Neural cell (in vitro differentiated cells): ENCODE measurements at regions not wholly inside any gene's neighbourhood (a gene's known extent, or its start where the extent isn't known, plus 50 kb on each side); places are given as distances from the start of the nearest gene placed in this dataset.

Experiments
- H2AFZ ChIP-seq: fragments of 200-600, 300-800 bp; sonication (generic), shearing (Covaris generic); 2 replicates; pipeline ENCODE4 v1.6.0; 2014; ENCODE audit warnings: low read depth, mild to moderate bottlenecking, antibody characterized with exemption, low read length, moderate library complexity
- H3F3A ChIP-seq: fragments of 200-600 bp; shearing (Covaris generic); 2 replicates; pipeline ENCODE4 v1.6.1; 2016; ENCODE audit warnings: mild to moderate bottlenecking, moderate library complexity, mixed read lengths, antibody characterized with exemption, low read length; ENCODE audit not compliant: insufficient read depth, poor library complexity, severe bottlenecking
- H3K27ac ChIP-seq: fragments of 200-600, 300-800 bp; sonication (generic), shearing (Covaris generic); 2 replicates; pipeline ENCODE4 v1.5.1; 2014; ENCODE audit warnings: mild to moderate bottlenecking, low read length, moderate library complexity
- H3K27me3 ChIP-seq: fragments of 300-800, 200-600 bp; sonication (generic), shearing (Covaris generic); 2 replicates; pipeline ENCODE4 v1.6.0; 2014; ENCODE audit warnings: mild to moderate bottlenecking, low read depth, low read length, moderate library complexity; ENCODE audit not compliant: insufficient read depth
- H3K36me3 ChIP-seq: fragments of 300-800, 200-600 bp; sonication (generic), shearing (Covaris generic); 2 replicates; pipeline ENCODE4 v1.5.1; 2014; ENCODE audit warnings: mild to moderate bottlenecking, antibody characterized with exemption, low read length, moderate library complexity; ENCODE audit not compliant: insufficient read depth
- H3K4me2 ChIP-seq: fragments of 300-800, 200-600 bp; sonication (generic), shearing (Covaris generic); 2 replicates; pipeline ENCODE4 v1.6.0; 2014; ENCODE audit warnings: mild to moderate bottlenecking, low read length
- H3K4me3 ChIP-seq: fragments of 300-800, 200-600 bp; sonication (generic), shearing (Covaris generic); 2 replicates; pipeline ENCODE4 v1.5.1; 2014; ENCODE audit warnings: mild to moderate bottlenecking, low read length, moderate library complexity
- H3K79me2 ChIP-seq: fragments of 200-600 bp; shearing (Covaris generic); replicated peaks from 2 replicates; pipeline ENCODE4 v1.6.0; 2014; ENCODE audit warnings: mild to moderate bottlenecking, low read length, moderate library complexity; ENCODE audit not compliant: insufficient read depth
- H3K9ac ChIP-seq: fragments of 300-800, 200-600 bp; sonication (generic), shearing (Covaris generic); 2 replicates; pipeline ENCODE4 v1.6.1; 2016; ENCODE audit warnings: mild to moderate bottlenecking, low read length, mixed read lengths
- H3K9me2 ChIP-seq: fragments of 200-600 bp; shearing (Covaris generic); 2 replicates; pipeline ENCODE4 v1.6.1; 2016; ENCODE audit warnings: mild to moderate bottlenecking, low read length, mixed read lengths; ENCODE audit not compliant: insufficient read depth
- H3K9me3 ChIP-seq: fragments of 200-600, 300-800 bp; sonication (generic), shearing (Covaris generic); 2 replicates; pipeline ENCODE4 v1.6.1; 2016; ENCODE audit warnings: mild to moderate bottlenecking, mixed run types, low read length, moderate library complexity, mixed read lengths
- H4K20me1 ChIP-seq: fragments of 200-600 bp; shearing (Covaris generic); 2 replicates; pipeline ENCODE4 v1.6.1; 2016; ENCODE audit warnings: mild to moderate bottlenecking, mixed run types; ENCODE audit not compliant: insufficient read depth
- EP300 ChIP-seq: fragments of 450-650 bp; conservative IDR thresholded peaks from 2 replicates; pipeline ENCODE4 v1.6.1; 2014; ENCODE audit warnings: antibody characterized with exemption, mild to moderate bottlenecking, moderate library complexity; ENCODE audit not compliant: poor library complexity, severe bottlenecking
- EZH2 ChIP-seq: fragments of 200-600, 300-800 bp; shearing (Covaris generic), sonication (generic); IDR thresholded peaks from 2 replicates; pipeline ENCODE4 v1.6.1; 2014; ENCODE audit warnings: antibody characterized with exemption, low read length, borderline replicate concordance, mild to moderate bottlenecking; ENCODE audit not compliant: insufficient read depth, poor library complexity, severe bottlenecking
- MXI1 ChIP-seq: fragments of 450-650 bp; conservative IDR thresholded peaks from 2 replicates; pipeline ENCODE4 v1.6.1; 2014; ENCODE audit warnings: antibody characterized with exemption, mild to moderate bottlenecking; ENCODE audit not compliant: poor library complexity, severe bottlenecking
- POLR2AphosphoS5 ChIP-seq: IDR thresholded peaks from 2 replicates; pipeline ENCODE4 v1.6.1; 2012
- RAD21 ChIP-seq: fragments of 450-650 bp; conservative IDR thresholded peaks from 2 replicates; pipeline ENCODE4 v1.6.1; 2014; ENCODE audit warnings: antibody characterized with exemption, mild to moderate bottlenecking, moderate library complexity
- SMC3 ChIP-seq: fragments of 450-650 bp; conservative IDR thresholded peaks from 2 replicates; pipeline ENCODE4 v1.6.1; 2014; ENCODE audit warnings: antibody characterized with exemption, mild to moderate bottlenecking, moderate library complexity; ENCODE audit not compliant: poor library complexity
- TAF1 ChIP-seq: IDR thresholded peaks from 2 replicates; pipeline ENCODE4 v1.6.1; 2012; ENCODE audit warnings: low read depth
- TF ChIP-seq, protein P1 (sequence below): IDR thresholded peaks from 2 replicates; pipeline ENCODE4 v1.6.1; 2012; ENCODE audit warnings: borderline replicate concordance
- TF ChIP-seq, protein P2 (sequence below): fragments of 450-650 bp; IDR thresholded peaks from 2 replicates; pipeline ENCODE4 v1.5.1; 2014; ENCODE audit warnings: antibody characterized with exemption, mild to moderate bottlenecking, moderate library complexity; ENCODE audit not compliant: poor library complexity, severe bottlenecking

DNA sequence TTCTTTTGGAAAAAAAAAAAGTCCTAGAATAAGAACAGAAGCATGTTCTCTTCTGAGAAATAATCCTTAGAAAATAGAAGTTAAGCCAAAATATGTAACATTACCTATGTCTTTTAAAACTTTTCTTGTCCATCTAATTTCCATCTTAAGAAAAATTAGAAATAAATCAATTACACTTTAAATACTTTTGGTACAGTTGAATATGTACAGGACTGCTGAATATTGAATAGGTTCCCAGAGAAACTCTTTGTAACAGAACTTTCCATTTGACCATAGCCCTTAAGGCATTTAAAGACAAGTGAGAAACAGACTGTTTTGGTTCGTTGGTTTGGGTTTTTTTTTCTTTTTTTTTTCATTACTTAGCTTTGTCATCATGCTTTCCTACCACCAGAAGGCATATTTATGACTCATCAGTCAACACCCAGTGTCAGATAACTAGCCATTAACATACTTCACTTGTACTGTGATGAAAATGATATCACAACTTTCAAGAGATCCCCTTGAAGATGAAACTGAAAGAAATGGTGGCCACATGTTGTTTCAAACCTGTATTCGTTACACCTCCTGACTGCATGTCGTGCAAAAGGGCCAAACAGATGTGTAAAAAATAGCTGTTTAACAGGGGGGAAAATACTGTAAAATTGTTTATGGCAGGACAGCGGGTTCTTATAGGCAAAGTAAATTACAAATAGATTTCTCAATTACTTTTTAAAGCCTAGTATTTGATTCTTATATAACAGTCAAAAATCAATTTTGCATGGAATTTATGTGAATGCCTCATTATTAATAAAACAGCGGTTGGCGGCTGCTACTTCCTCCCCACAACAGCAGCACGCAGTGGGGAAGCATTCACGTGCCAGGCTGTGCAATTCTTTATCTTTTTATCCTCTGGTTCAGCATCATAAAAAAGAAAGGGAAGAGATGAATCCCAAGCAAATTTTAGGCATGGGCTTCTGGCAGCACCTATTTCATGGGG lies 280.7 kb upstream of the HNRNPA3 start:
- no peaks in the 10 kb centered on the region for H4K20me1 ChIP-seq
- H3K79me2 ChIP-seq: no peaks in the 10 kb centered on the region
- H3K27me3 ChIP-seq: no peaks in the 10 kb centered on the region
- no peak overlapping the region for H3K4me2 ChIP-seq
- no peaks in the 10 kb centered on the region for H3K9me2 ChIP-seq
- H3K36me3 ChIP-seq: no peaks in the 10 kb centered on the region
- no peak for TF ChIP-seq POLR2AphosphoS5
- no peak for TF ChIP-seq TAF1
- TF ChIP-seq, protein P1, sequence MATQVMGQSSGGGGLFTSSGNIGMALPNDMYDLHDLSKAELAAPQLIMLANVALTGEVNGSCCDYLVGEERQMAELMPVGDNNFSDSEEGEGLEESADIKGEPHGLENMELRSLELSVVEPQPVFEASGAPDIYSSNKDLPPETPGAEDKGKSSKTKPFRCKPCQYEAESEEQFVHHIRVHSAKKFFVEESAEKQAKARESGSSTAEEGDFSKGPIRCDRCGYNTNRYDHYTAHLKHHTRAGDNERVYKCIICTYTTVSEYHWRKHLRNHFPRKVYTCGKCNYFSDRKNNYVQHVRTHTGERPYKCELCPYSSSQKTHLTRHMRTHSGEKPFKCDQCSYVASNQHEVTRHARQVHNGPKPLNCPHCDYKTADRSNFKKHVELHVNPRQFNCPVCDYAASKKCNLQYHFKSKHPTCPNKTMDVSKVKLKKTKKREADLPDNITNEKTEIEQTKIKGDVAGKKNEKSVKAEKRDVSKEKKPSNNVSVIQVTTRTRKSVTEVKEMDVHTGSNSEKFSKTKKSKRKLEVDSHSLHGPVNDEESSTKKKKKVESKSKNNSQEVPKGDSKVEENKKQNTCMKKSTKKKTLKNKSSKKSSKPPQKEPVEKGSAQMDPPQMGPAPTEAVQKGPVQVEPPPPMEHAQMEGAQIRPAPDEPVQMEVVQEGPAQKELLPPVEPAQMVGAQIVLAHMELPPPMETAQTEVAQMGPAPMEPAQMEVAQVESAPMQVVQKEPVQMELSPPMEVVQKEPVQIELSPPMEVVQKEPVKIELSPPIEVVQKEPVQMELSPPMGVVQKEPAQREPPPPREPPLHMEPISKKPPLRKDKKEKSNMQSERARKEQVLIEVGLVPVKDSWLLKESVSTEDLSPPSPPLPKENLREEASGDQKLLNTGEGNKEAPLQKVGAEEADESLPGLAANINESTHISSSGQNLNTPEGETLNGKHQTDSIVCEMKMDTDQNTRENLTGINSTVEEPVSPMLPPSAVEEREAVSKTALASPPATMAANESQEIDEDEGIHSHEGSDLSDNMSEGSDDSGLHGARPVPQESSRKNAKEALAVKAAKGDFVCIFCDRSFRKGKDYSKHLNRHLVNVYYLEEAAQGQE: no peak
- no peak for TF ChIP-seq SMC3
- no peak for TF ChIP-seq RAD21
- TF ChIP-seq, protein P2, sequence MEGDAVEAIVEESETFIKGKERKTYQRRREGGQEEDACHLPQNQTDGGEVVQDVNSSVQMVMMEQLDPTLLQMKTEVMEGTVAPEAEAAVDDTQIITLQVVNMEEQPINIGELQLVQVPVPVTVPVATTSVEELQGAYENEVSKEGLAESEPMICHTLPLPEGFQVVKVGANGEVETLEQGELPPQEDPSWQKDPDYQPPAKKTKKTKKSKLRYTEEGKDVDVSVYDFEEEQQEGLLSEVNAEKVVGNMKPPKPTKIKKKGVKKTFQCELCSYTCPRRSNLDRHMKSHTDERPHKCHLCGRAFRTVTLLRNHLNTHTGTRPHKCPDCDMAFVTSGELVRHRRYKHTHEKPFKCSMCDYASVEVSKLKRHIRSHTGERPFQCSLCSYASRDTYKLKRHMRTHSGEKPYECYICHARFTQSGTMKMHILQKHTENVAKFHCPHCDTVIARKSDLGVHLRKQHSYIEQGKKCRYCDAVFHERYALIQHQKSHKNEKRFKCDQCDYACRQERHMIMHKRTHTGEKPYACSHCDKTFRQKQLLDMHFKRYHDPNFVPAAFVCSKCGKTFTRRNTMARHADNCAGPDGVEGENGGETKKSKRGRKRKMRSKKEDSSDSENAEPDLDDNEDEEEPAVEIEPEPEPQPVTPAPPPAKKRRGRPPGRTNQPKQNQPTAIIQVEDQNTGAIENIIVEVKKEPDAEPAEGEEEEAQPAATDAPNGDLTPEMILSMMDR: no peak
- no peak for TF ChIP-seq MXI1
- no peak for TF ChIP-seq EZH2
- no peak for TF ChIP-seq EP300
- no peak overlapping the region for H2AFZ ChIP-seq
- H3K27ac ChIP-seq: no peak overlapping the region
- H3K4me3 ChIP-seq: no peak overlapping the region
- H3K9me3 ChIP-seq: no peaks in the 10 kb centered on the region
- no peak overlapping the region for H3K9ac ChIP-seq
- no peaks in the 10 kb centered on the region for H3F3A ChIP-seq

DNA sequence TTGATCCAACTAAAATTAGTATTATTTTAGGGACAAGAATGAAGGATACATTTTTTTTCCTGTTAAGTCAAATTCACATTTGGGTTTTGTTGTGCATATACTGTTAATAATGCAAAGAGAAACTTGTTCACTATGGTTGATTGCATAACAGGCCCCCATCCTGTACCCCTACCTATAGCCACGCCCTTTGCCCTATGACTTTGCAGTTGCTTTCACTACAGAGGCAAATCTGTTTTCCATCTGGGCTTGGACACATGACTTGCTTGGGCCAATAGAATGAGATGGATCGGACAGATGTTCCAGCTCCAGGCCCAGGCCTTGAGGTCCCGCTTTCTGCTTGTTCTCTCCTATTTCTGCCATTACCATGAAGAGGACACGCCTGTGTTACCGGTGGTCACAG lies 278.5 kb upstream of the HNRNPA3 start:
- no peaks in the 10 kb centered on the region for H3K9me2 ChIP-seq
- H2AFZ ChIP-seq: no peak overlapping the region
- no peaks in the 10 kb centered on the region for H3K27me3 ChIP-seq
- H3K4me2 ChIP-seq: no peak overlapping the region
- H3K9me3 ChIP-seq: no peaks in the 10 kb centered on the region
- H3K4me3 ChIP-seq: no peak overlapping the region
- H3K9ac ChIP-seq: no peak overlapping the region
- H3F3A ChIP-seq: no peaks in the 10 kb centered on the region
- H4K20me1 ChIP-seq: no peaks in the 10 kb centered on the region
- no peak overlapping the region for H3K27ac ChIP-seq
- H3K79me2 ChIP-seq: no peaks in the 10 kb centered on the region
- no peaks in the 10 kb centered on the region for H3K36me3 ChIP-seq
- TF ChIP-seq RAD21 (no peak), POLR2AphosphoS5 (no peak), TAF1 (no peak), MXI1 (no peak), SMC3 (no peak), EZH2 (no peak), EP300 (no peak)
- TF ChIP-seq, protein P2: no peak
- TF ChIP-seq, protein P1: no peak
